ENCODE measurements at regions not wholly inside any gene's neighbourhood (a gene's known extent, or its start where the extent isn't known, plus 50 kb on each side); places are given as distances from the start of the nearest gene placed in this dataset.

DNA sequence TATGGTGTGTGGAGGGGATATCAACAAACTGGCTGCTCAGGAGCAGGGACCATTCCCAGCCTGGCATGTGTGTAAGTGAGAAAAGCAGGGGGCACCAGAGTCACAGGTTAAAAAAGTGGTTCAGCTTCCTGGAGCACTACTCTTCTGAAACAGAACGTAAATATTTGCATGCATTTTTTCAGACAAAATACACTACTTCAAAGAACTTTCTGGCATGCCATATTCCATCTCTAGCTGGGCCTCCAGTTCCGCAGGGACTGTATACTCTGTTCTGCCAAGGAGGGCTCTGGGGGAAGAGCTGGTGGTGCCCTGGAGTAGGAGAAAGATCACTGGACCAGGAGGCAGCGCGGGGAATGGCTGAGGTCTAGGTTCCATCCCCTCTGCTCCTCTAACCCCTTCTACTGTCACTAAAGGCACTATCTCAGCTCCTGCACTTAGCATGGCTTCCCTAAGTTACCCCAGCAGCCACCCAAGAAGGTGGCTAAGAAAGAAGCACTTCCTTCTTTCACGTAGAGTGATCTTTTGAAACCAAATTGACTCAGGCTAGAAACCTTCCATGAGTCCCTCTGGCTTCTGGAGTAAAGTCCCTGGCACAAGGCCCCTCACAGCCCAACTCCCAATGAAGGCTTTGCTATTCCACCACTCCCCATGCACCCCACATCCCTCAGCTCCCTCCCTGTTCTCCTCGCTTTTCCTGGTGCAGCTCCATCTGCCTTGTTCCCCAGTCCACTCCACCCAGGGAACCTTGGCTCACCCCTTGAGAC, 57.6 kb upstream of the CABLES1 start:
- in situ Hi-C loops (cut with HindIII; ENCODE audit: low sequenced_read_pairs): no loop called here
- no peak for DNase-seq (ENCODE audit: low read depth)
- TF ChIP-seq, protein P1, sequence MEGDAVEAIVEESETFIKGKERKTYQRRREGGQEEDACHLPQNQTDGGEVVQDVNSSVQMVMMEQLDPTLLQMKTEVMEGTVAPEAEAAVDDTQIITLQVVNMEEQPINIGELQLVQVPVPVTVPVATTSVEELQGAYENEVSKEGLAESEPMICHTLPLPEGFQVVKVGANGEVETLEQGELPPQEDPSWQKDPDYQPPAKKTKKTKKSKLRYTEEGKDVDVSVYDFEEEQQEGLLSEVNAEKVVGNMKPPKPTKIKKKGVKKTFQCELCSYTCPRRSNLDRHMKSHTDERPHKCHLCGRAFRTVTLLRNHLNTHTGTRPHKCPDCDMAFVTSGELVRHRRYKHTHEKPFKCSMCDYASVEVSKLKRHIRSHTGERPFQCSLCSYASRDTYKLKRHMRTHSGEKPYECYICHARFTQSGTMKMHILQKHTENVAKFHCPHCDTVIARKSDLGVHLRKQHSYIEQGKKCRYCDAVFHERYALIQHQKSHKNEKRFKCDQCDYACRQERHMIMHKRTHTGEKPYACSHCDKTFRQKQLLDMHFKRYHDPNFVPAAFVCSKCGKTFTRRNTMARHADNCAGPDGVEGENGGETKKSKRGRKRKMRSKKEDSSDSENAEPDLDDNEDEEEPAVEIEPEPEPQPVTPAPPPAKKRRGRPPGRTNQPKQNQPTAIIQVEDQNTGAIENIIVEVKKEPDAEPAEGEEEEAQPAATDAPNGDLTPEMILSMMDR (IDR thresholded peaks at IDR 0.05; ENCODE audit: low read depth, low read length, missing control alignments): peak; percentile 26
- no peak overlapping the region for H3K4me3 ChIP-seq (ENCODE audit: low read depth, low read length)

DNA sequence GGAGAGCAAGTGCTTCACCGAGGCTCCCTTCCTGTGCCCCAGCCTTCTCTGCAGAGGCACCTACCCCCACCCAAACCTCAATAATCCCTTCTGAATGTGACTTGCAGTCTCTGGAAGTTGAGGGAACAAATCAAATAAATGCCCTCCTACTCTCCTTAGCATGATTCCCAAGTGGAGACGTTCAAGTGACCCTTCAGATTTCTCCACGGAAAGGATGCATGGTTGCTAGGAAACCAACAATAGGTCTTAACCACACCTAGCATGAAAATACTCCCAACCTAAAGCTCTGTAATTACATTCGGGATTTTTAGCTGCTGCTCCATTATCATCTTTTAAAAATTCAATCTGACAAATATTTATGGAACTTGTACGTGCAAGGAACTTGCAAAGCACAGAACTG, 50.2 kb upstream of the CABLES1 start:
- in situ Hi-C loops (cut with HindIII; ENCODE audit: low sequenced_read_pairs): no loop called here
- TF ChIP-seq, protein P1 (IDR thresholded peaks at IDR 0.05; ENCODE audit: low read depth, low read length, missing control alignments): no peak
- no peak for DNase-seq (ENCODE audit: low read depth)
- H3K4me3 ChIP-seq (ENCODE audit: low read depth, low read length): no peak overlapping the region

Data from astrocyte of the cerebellum (primary cell).